OCI-LY1 (cell line): ENCODE measurements at regions not wholly inside any gene's neighbourhood (a gene's known extent, or its start where the extent isn't known, plus 50 kb on each side); places are given as distances from the start of the nearest gene placed in this dataset.

ENCODE experiments used
- H2AFZ ChIP-seq: fragments of 200-600 bp; sonication (generic), shearing (Covaris generic); 2 replicates; pipeline ENCODE4 v1.6.0; 2014; ENCODE audit warnings: antibody characterized with exemption, mild to moderate bottlenecking, low read length
- H3F3A ChIP-seq: fragments of 200-600 bp; sonication (generic), shearing (Covaris generic); 2 replicates; pipeline ENCODE4 v1.6.0; 2014; ENCODE audit warnings: mild to moderate bottlenecking, antibody characterized with exemption, low read length, moderate library complexity; ENCODE audit not compliant: insufficient read depth
- H3K27ac ChIP-seq: fragments of 200-600 bp; sonication (generic); 2 replicates; pipeline ENCODE4 v1.5.1; 2014; ENCODE audit warnings: low read length, mixed run types, mild to moderate bottlenecking, low read depth; ENCODE audit not compliant: poor library complexity, severe bottlenecking
- H3K27me3 ChIP-seq: fragments of 200-600 bp; sonication (generic); 2 replicates; pipeline ENCODE4 v1.6.0; 2014; ENCODE audit warnings: antibody characterized with exemption, mild to moderate bottlenecking, low read length, moderate library complexity; ENCODE audit not compliant: insufficient read depth
- H3K36me3 ChIP-seq: fragments of 200-600 bp; sonication (generic); 2 replicates; pipeline ENCODE4 v1.6.1; 2014; ENCODE audit warnings: mild to moderate bottlenecking, antibody characterized with exemption, low read length, moderate library complexity, mixed read lengths; ENCODE audit not compliant: insufficient read depth
- H3K4me1 ChIP-seq: fragments of 200-600 bp; sonication (generic); 2 replicates; pipeline ENCODE4 v1.5.1; 2014; ENCODE audit warnings: mild to moderate bottlenecking, low read length, moderate library complexity; ENCODE audit not compliant: insufficient read depth, severe bottlenecking
- H3K4me2 ChIP-seq: fragments of 200-600 bp; sonication (generic), shearing (Covaris generic); 2 replicates; pipeline ENCODE4 v1.6.1; 2014; ENCODE audit warnings: low read length
- H3K4me3 ChIP-seq: fragments of 200-600 bp; sonication (generic); 2 replicates; pipeline ENCODE4 v1.5.1; 2014; ENCODE audit warnings: low read length, low read depth, mild to moderate bottlenecking, mixed read lengths; ENCODE audit not compliant: poor library complexity, severe bottlenecking
- H3K79me2 ChIP-seq: fragments of 200-600 bp; shearing (Covaris generic); 2 replicates; pipeline ENCODE4 v1.6.1; 2016; ENCODE audit warnings: mixed run types, low read length, mixed read lengths; ENCODE audit not compliant: insufficient read depth
- H3K9ac ChIP-seq: fragments of 200-600 bp; sonication (generic), shearing (Covaris generic); 2 replicates; pipeline ENCODE4 v1.6.1; 2014; ENCODE audit warnings: mild to moderate bottlenecking, low read length, mixed read lengths
- H3K9me2 ChIP-seq: fragments of 200-600 bp; sonication (generic), shearing (Covaris generic); 2 replicates; pipeline ENCODE4 v1.6.1; 2014; ENCODE audit warnings: low read depth, mild to moderate bottlenecking, low read length, mixed read lengths
- H3K9me3 ChIP-seq: fragments of 200-600 bp; shearing (Covaris generic); 2 replicates; pipeline ENCODE4 v1.6.1; 2014; ENCODE audit warnings: low read length, mixed read lengths
- H4K20me1 ChIP-seq: fragments of 200-600 bp; sonication (generic), shearing (Covaris generic); 2 replicates; pipeline ENCODE4 v1.6.0; 2016; ENCODE audit warnings: mild to moderate bottlenecking, low read length; ENCODE audit not compliant: insufficient read depth
- EZH2 ChIP-seq: fragments of 200-600 bp; sonication (generic), shearing (Covaris generic); IDR thresholded peaks from 2 replicates; pipeline ENCODE4 v1.8.0; 2017; ENCODE audit warnings: borderline replicate concordance, mixed run types, mild to moderate bottlenecking, antibody characterized with exemption, low read length, moderate library complexity, mixed read lengths
- TF ChIP-seq, protein P1 (sequence below): fragments of 200-600 bp; sonication (generic), shearing (Covaris generic); IDR thresholded peaks from 2 replicates; pipeline ENCODE4 v1.5.1; 2017; ENCODE audit warnings: mild to moderate bottlenecking, antibody characterized with exemption, low read length, moderate library complexity, mixed read lengths

DNA sequence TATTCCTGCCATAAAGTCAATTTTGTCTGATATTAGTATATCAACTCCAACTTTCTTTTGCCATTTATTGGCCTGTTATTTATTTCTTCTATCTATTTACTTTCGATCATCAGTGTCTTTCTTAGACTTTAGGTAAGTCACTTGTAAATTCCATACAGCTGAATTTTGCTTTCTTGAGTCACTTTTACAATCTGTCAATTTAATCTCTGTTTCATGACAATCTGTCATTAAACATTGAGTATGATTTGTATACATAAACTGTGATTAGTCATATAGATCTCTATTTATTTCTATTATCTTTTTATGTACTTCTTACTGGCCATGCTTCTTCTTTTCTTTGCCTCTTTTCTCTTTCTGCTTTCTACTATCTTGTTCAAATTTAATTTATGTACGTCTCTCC lies 160.1 kb downstream of the TMA16 start:
- Histone ChIP-seq H3K9me3 (no peaks in the 10 kb centered on the region), H3K27me3 (no peaks in the 10 kb centered on the region), H3K4me2 (no peak overlapping the region), H3F3A (no peaks in the 10 kb centered on the region), H4K20me1 (no peaks in the 10 kb centered on the region), H2AFZ (no peak overlapping the region), H3K79me2 (no peaks in the 10 kb centered on the region), H3K4me3 (no peak overlapping the region), H3K4me1 (peaks cover 5% of the 10 kb centered on the region), H3K9ac (no peak overlapping the region), H3K27ac (no peak overlapping the region), H3K36me3 (no peaks in the 10 kb centered on the region), H3K9me2 (no peaks in the 10 kb centered on the region)
- TF ChIP-seq EZH2 = no peak
- TF ChIP-seq, protein P1, sequence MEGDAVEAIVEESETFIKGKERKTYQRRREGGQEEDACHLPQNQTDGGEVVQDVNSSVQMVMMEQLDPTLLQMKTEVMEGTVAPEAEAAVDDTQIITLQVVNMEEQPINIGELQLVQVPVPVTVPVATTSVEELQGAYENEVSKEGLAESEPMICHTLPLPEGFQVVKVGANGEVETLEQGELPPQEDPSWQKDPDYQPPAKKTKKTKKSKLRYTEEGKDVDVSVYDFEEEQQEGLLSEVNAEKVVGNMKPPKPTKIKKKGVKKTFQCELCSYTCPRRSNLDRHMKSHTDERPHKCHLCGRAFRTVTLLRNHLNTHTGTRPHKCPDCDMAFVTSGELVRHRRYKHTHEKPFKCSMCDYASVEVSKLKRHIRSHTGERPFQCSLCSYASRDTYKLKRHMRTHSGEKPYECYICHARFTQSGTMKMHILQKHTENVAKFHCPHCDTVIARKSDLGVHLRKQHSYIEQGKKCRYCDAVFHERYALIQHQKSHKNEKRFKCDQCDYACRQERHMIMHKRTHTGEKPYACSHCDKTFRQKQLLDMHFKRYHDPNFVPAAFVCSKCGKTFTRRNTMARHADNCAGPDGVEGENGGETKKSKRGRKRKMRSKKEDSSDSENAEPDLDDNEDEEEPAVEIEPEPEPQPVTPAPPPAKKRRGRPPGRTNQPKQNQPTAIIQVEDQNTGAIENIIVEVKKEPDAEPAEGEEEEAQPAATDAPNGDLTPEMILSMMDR = no peak

DNA sequence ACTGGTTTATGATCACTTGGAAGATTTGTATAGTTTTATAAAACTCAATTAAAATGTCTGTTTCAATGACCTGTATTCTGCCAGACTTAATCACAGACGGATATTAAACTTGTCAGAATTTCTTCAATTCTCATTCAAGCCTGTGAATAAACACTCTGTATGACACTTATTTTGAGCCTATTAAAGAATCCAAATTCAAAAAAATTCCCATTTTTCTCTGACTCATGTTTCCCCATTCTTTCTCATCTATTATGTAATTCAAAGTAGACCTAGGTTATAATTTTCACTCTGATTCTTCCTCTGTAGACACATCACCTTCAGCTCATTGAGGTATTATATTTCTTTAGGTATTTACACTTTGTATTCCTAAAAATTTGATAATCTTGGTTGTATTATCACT lies 166.1 kb downstream of the TMA16 start:
- H3K9ac ChIP-seq = no peak overlapping the region
- no peak overlapping the region for H3K4me3 ChIP-seq
- no peak overlapping the region for H2AFZ ChIP-seq
- H3K27ac ChIP-seq = peak overlapping the region; percentile 100
- no peaks in the 10 kb centered on the region for H3K36me3 ChIP-seq
- no peaks in the 10 kb centered on the region for H3K79me2 ChIP-seq
- TF ChIP-seq, protein P1 = no peak
- no peak for TF ChIP-seq EZH2
- H3F3A ChIP-seq = peaks cover 7% of the 10 kb centered on the region; the same call in 1 of the 2 replicates
- H3K4me2 ChIP-seq = no peak overlapping the region
- no peaks in the 10 kb centered on the region for H3K9me3 ChIP-seq
- H3K9me2 ChIP-seq = no peaks in the 10 kb centered on the region
- no peaks in the 10 kb centered on the region for H3K27me3 ChIP-seq
- peaks cover 51% of the 10 kb centered on the region for H3K4me1 ChIP-seq
- no peaks in the 10 kb centered on the region for H4K20me1 ChIP-seq

DNA sequence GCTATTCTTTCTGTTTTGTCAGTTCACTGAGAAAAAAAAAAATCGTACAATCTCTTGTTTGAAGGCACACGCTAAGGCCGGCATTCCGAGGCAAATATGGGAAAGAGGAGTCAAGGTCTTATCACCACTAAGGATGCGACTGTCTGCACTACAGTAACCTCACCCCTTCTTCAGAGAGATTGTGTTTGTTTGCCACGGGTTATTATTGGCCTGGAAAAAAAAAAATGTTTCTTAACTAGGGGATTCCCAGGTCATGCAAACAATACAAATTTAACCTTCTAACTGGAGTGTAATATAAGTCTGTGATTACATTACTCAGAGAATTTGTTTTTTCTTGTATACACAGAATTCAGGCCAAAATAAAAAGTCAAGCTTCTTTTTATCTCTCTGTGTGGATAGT lies 168.3 kb downstream of the TMA16 start:
- Histone ChIP-seq H3K9me3 (no peaks in the 10 kb centered on the region), H3K9me2 (no peaks in the 10 kb centered on the region), H3K4me3 (peak overlapping the region; percentile 31), H3K27me3 (no peaks in the 10 kb centered on the region), H2AFZ (no peak overlapping the region), H3K27ac (peak overlapping the region; percentile 100), H3K4me1 (peaks cover 72% of the 10 kb centered on the region), H3K9ac (peak overlapping the region; percentile 80), H3K36me3 (no peaks in the 10 kb centered on the region), H3K79me2 (no peaks in the 10 kb centered on the region), H3F3A (peaks cover 14% of the 10 kb centered on the region; the same call in 1 of the 2 replicates), H4K20me1 (no peaks in the 10 kb centered on the region), H3K4me2 (peak overlapping the region; percentile 59)
- TF ChIP-seq, protein P1 = no peak
- no peak for TF ChIP-seq EZH2
